HG02642 (cell line): ENCODE measurements at regions not wholly inside any gene's neighbourhood (a gene's known extent, or its start where the extent isn't known, plus 50 kb on each side); places are given as distances from the start of the nearest gene placed in this dataset.

Source experiments
- ATAC-seq: cut with Tn5 transposase; IDR thresholded peaks from one replicate; pipeline ENCODE4 v1.9.1; 2021; ENCODE audit warnings: mild to moderate bottlenecking; ENCODE audit not compliant: unreplicated experiment, poor library complexity

GRCh38 chr14:47843236-47843635, 167.8 kb upstream of the MDGA2 start:
- no peak for ATAC-seq

GRCh38 chr14:47833011-47833410, 157.6 kb upstream of the MDGA2 start:
- no peak for ATAC-seq

- ATAC-seq, result no peak
Observed at GRCh38 chr14:47826809-47827208, 151.4 kb upstream of the MDGA2 start.

GRCh38 chr14:47822326-47822725, 146.9 kb upstream of the MDGA2 start:
- no peak for ATAC-seq

GRCh38 chr14:47821135-47821534, 145.7 kb upstream of the MDGA2 start:
- ATAC-seq, result no peak

- no peak for ATAC-seq
Observed at GRCh38 chr14:47790477-47790876, 115.1 kb upstream of the MDGA2 start.

- no peak for ATAC-seq
Observed at GRCh38 chr14:47785058-47785457, 109.7 kb upstream of the MDGA2 start.

GRCh38 chr14:47778631-47779030, 103.2 kb upstream of the MDGA2 start:
- no peak for ATAC-seq

- ATAC-seq, result no peak
Observed at GRCh38 chr14:47772652-47773051, 97.2 kb upstream of the MDGA2 start.

GRCh38 chr14:47763188-47763854, 87.9 kb upstream of the MDGA2 start:
- ATAC-seq, result no peak

GRCh38 chr14:47746986-47747385, 71.6 kb upstream of the MDGA2 start:
- no peak for ATAC-seq

GRCh38 chr14:47744155-47744554, 68.8 kb upstream of the MDGA2 start:
- no peak for ATAC-seq

GRCh38 chr14:47739541-47739940, 64.1 kb upstream of the MDGA2 start:
- ATAC-seq, result no peak

GRCh38 chr14:47730296-47730695, 54.9 kb upstream of the MDGA2 start:
- ATAC-seq, result no peak
